AG04449 (cell line): ENCODE measurements at regions not wholly inside any gene's neighbourhood (a gene's known extent, or its start where the extent isn't known, plus 50 kb on each side); places are given as distances from the start of the nearest gene placed in this dataset.

ENCODE experiments used
- CTCF ChIA-PET: fragments of 350-600 bp; formaldehyde crosslinking; extraction: SDS; loops from one replicate; lab custom pipeline; 2021; ENCODE audit warnings: antibody characterized with exemption; lab: Yijun Ruan, JAX
- POLR2A ChIA-PET: fragments of 400-600, 350-600 bp; formaldehyde crosslinking; extraction: SDS; loops from one replicate; lab custom pipeline; 2020; ENCODE audit warnings: antibody characterized with exemption, inconsistent platforms; lab: Yijun Ruan, JAX
- DNase-seq: peaks from one replicate; pipeline ENCODE4 v3.0.0-alpha.2; 2010; ENCODE audit warnings: low read depth, low spot score
- H3K4me3 ChIP-seq: 2 replicates; pipeline ENCODE4 v1.5.1; 2011; ENCODE audit warnings: low read depth, mild to moderate bottlenecking, control low read depth, low read length
- CTCF ChIP-seq: IDR thresholded peaks from one replicate; pipeline ENCODE4 v1.5.1; 2011; ENCODE audit warnings: mild to moderate bottlenecking, moderate library complexity, low read length, control low read depth, inconsistent platforms; ENCODE audit not compliant: insufficient read depth; ENCODE audit errors: missing control alignments

- ChIA-PET POLR2A (no interaction called here), CTCF (interaction anchor here (1.5 kb wide), 1 partner anchor 605 kb away, joined by 4 read pairs; no protein-coding TSS in a partner anchor)
- no peak for TF ChIP-seq CTCF
- H3K4me3 ChIP-seq: no peak overlapping the region
- DNase-seq: no peak
Measured at GRCh38 chr12:42677461-42677860, 87.9 kb upstream of the PRICKLE1 start.

- DNase-seq: no peak
- ChIA-PET CTCF (no interaction called here), POLR2A (no interaction called here)
- no peak for TF ChIP-seq CTCF
- no peak overlapping the region for H3K4me3 ChIP-seq
Measured at GRCh38 chr12:42673535-42673934, 84.0 kb upstream of the PRICKLE1 start.

- DNase-seq: no peak
- no peak for TF ChIP-seq CTCF
- ChIA-PET CTCF (no interaction called here), POLR2A (no interaction called here)
- no peak overlapping the region for H3K4me3 ChIP-seq
Measured at GRCh38 chr12:42670719-42671118, 81.2 kb upstream of the PRICKLE1 start.

GRCh38 chr12:42669553-42669952, 80.0 kb upstream of the PRICKLE1 start:
- TF ChIP-seq CTCF: no peak
- no peak for DNase-seq
- ChIA-PET CTCF (interaction anchor here (1.2 kb wide), 1 partner anchor 187 kb away, joined by 4 read pairs; no protein-coding TSS in a partner anchor), POLR2A (no interaction called here)
- no peak overlapping the region for H3K4me3 ChIP-seq

- CTCF ChIA-PET: interaction anchor here (1.6 kb wide), 1 partner anchor 15 kb away, joined by 3 read pairs; no protein-coding TSS in a partner anchor
- POLR2A ChIA-PET: no interaction called here
- no peak overlapping the region for H3K4me3 ChIP-seq
- no peak for DNase-seq
- TF ChIP-seq CTCF: no peak
Measured at GRCh38 chr12:42666671-42667243, 77.2 kb upstream of the PRICKLE1 start.

- TF ChIP-seq CTCF: no peak
- ChIA-PET POLR2A (interaction anchor here (0.6 kb wide), 1 partner anchor 34 kb away, joined by 4 read pairs; no protein-coding TSS in a partner anchor), CTCF (no interaction called here)
- no peak overlapping the region for H3K4me3 ChIP-seq
- no peak for DNase-seq
Measured at GRCh38 chr12:42663621-42664020, 74.1 kb upstream of the PRICKLE1 start.
